ENCODE measurements at regions not wholly inside any gene's neighbourhood (a gene's known extent, or its start where the extent isn't known, plus 50 kb on each side); places are given as distances from the start of the nearest gene placed in this dataset.

DNA sequence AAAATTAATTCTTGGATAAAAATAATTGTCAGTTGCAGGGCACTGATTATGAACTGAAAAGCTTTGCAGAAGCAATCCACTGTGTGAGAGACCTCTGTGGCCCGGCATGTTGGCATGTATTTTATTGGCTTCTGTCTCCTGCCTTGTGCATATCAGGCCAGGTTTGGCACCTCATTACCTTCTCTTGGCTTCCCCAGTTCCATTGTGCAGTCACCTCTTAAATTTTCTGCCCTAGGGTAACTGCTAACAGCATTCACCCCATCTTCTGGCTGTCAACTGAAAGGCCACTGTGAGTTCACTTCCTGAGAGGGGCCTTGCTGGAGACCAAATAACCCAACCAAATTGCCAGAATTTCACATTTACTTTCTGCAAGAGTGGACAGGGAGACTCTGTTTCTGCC is 92.7 kb upstream of the RARB start:
- no peak for DNase-seq

DNA sequence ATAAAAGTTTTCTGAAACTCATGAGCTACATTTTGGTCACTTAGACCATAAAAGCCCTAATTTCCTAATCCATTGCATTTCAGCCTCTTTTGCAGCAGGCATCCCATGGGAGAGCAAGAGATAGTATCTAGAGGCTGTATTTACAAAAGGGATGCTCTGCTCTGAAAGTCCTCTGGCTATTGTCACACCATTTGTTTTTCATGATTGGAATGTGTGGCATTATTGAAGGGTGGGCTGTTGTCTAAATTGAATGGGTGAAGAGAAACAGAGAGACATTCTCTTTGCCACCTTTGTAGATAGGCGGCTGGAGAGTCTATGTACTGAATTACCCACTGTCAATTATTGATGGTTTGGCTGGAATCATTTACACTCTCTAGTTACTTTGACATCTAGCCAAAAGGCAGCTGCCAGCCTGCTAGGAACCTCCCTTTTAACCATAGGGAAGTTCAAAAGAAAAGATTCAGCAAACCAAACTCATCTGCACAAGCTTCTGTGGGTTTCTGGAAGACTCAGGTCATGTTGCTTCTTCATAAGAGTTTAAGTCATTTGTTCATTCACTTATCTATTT is 89.8 kb upstream of the RARB start:
- no peak for DNase-seq

DNA sequence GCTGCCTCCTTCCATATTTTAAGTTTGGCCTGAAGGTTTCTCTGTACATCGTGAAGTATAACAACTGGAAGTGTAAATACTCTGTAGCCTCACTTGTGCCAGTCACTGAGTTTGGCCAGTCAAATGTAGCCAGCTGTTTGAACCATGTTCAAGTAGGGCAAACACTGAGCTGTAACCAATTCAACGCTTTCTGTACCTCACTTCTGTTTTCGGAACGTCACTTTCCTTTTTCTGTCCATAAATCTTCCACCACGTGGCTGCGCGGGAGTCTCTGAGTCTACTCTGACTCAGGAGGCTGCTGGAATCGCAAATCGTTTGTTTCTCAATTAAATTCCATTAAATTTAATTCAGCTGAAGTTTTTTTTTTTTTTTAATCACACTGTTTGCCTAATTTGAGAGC is 88.8 kb upstream of the RARB start:
- no peak for DNase-seq

DNA sequence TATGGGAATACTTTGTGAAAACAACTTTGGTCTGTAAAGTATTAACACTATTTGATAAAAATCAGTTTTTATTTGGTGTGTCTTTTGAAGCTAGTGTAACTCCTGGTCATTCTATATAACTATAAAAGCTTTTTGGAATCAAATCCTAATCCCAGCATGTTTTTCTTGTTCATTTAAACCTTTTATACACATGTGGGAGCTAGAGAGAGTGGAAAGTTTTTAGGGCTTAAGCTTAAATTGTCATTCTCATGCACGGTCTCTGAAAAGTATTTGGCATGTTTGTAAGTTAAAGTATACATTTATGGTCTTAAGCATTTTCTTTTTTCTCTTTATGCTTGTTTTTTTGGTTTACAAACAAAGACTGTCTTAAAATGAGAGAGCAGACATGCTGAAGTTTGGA is 83.4 kb upstream of the RARB start:
- DNase-seq, result no peak

DNA sequence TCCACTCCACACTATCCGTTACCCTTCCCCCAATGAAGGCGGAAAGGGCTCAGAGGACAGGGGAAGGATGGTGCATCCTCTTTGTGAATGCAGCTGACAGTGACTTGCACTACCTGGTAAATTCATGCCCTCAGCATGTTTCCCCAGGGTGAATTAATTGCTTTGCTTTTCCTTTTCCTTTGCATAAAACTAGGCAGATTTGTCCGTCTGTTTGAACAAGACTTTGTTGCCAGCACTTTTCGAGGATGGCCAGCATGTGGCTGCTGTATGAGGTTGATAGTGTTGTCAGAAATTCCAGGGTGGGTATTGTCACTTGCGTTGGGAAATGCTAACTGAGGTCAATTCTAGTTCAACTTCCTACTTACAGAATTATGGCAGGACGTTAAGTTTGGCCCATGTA is 79.0 kb upstream of the RARB start:
- no peak for DNase-seq

DNA sequence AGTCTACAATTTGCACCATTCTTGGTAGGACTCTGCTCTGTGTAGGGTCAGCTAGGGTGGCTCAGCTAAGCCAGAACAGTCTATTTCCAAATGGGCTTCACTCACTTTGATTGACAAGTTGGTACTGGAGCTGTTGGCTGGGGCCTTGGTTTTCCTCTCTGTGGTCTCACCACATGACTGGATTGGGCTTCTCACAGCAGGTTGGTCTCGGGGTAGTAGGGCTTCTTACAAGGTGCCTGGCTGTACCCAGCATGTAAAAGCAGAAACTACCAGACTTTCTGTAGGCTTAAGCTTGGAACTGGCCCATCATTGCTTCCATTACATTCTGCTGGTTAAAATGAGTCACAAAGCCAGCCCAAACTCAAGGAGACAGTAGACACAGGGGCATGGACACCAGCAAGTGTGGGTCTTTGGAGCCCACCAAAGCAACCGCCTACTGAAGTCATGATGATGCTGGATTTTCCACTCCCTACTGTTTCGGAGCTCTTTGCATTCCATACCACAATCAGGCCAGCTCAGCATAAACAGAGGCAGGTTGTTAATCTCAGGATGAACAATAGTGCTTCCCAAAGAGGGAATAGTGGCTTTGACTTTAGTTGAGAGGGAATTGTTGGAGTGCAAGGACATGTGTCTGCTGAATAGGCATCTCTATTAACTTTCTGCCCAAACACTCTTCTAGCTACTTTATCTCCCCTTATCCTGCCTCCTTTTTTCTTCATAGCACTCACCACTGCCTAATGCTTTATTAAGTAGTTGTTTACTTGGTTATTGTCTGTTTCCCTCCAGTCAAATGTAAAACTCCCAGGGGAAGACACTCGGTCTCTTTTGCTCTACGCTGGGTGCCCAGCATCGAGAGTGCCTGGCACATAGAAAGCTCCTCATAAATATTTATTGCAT is 78.0 kb upstream of the RARB start:
- DNase-seq, result no peak

DNA sequence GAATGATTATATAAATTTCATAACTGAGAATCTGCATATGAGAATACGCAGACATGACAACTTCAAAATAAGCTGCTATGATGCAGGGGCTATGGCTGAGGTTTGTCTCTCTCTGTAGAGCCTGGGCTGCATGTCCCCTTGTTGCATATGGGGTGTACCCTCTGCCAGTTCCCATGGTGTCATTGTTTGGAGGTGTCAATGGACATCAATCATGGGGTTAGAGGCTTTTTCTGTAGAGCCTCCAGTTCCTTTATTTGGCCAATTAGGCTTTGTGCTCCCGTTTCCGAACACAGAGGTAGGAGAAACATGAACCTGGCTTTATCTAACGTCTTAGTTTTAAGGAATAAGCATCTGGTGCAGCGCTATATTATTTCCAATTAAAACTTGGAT is 77.3 kb upstream of the RARB start:
- DNase-seq, result no peak

DNA sequence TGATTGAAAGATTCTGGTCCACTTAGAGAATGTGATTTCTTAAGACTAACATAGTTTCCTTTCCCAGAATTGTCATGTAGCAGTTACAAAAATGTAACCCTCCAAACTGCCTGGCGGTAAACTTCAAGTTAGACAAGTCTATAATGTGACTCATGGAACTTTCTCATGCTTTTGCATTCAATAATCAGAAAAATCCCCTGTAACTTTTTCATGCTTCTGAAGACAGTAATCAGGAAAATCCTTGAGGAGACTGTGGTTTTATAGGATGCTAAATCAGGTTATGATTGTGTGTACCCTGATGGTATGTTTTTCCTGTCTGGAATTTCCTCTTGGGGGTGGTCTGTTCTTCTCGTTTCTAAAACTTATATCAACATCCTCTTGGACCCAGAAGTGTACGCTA is 74.0 kb upstream of the RARB start:
- DNase-seq, result no peak

DNA sequence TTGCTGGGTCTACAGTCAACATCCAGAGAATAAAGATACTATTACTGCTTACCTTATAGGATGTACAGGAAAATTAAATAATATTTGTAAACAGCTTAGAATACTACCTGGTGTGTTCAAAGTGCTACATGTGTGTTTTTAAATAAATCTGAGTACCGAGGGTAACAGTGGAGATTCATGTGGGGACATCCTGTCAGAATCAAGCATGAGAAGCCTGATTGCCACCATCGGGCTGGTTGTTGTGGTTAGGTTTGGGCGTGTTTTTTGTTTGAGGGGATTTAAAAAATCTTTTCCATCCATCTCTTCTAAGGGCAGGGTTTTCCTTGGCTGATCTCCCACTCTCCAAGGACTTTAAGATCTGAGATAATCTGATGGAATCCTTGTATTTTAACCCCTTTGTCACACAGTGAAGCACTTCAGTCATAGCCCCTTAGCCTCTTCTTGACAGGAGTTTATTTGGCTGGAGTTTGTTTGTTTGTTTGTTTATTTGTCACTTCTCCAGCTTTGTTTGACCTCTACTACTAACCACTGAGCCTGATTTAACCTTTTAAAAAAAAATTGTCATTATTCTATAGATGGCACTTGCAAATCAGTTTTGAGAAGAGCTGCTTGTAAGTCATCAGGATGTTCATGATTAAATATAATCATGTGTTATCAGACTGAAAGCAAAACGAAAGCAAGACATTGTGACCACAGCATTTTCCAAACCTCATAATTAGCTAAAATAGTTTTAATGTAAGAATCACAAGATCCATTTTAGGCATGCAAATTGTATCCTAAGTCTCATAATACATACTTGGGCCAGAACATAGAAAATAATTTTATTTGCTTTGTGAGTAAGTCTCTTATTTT is 72.8 kb upstream of the RARB start:
- DNase-seq, result no peak

DNA sequence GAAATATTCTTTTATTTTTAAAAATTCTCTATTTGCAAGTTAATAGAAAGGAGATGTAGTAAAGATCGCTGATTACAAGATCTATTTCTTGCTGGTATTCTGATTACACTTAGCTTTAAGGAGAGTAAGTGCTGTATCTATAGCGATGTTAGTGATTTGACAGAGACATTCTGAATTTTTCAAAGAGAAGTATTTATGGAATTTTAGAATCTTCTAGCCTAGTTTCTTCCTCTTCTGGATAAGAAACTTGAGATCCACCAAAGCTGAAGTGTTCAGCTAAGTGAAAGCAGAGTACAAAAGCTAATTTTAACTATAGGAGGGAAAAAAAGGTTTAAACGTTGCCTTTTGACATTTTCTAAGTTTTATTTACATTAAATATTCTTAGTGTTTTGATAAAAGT is 72.1 kb upstream of the RARB start:
- no peak for DNase-seq

DNA sequence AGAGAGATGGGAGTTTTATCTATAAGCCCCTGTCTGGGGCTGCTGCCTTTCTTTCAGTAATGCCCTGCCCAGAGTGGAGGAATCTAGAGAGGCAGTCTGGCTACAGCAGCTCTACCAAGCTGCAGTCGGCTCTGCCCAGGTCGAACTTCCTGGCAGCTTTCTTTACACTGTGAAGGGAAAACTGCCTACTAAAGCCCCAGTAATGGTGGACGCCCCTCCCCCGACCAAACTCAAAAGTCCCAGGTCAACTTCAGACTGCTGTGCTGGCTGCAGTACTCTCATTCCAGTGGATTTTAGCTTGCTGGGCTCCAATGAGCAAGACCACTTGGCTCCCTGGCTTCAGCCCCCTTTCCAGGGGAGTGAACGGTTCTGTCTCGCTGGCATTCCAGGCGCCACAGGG is 65.9 kb upstream of the RARB start:
- DNase-seq, result no peak

DNA sequence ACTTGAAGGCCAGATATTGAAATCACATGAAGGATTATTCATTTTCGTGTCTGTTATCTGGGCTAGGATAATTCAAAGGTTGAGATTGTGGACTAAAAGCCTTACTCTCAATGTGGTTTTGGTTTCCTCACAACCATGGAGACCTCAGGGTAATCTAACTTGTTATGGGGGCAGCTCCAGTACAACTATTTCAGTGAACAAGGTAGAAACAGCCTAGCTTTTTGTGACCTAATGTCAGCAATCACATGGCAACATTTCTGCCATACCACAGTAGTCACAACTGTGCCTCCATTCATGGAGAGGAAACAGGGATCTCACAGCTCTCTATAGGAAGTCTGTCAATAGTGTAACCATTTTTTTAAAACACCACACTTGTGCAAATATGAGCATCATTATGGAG is 62.4 kb upstream of the RARB start:
- DNase-seq, result no peak

DNA sequence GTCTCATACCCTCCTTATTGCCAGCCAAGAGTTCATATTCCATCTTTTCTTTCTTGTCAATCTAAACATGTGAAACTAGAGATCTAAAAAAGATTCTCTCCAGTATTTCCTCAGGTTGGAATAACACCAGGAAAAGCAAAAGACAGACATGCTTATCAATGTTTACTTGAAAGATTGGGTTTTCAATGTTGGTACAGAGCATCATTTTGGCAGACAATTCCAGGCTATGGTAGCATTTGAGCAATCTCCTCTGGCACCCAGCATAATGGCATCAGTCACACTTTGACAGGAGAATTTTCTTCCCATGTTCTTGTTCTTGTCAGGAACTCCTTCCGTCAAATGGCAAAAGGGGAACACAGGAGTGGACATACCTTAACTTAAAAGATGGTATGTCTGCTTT is 61.0 kb upstream of the RARB start:
- DNase-seq, result no peak

DNA sequence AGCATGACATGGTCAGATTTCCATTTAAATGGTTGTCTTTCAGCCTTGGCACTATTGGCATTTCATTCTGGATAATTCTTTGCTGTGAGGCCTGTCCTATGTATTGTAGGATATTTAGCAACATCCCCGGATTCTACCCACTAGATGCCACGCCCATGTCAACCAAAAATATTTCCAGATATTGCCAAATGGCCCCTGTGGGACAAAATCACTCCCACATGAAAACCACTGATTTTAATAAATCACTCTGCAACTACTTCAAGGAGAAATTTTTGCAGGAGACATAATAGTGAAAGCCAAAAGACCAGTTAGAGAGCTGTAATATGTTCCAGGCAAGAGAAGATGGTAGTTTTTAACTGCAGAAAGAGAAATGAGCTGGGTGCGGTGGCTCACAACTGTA is 55.9 kb upstream of the RARB start:
- DNase-seq, result no peak

DNA sequence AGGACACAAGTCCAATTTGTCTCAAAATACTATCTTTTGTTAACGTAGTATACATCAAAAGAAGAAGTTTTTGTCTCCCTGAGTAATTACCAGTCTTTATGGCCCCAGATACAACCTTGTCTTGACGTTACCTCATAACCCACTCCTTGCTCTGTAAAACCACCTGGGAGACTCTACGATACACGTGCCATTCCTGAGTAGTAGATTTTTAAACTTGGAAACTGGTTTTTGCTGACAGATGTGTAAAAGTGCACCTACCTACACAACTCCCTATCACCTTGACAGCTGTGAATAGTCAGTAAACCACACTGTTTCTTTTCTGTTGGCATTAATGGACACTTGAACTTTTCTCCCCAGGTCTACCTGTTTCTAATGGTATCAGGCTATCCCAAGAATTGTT is 51.7 kb upstream of the RARB start:
- no peak for DNase-seq

DNA sequence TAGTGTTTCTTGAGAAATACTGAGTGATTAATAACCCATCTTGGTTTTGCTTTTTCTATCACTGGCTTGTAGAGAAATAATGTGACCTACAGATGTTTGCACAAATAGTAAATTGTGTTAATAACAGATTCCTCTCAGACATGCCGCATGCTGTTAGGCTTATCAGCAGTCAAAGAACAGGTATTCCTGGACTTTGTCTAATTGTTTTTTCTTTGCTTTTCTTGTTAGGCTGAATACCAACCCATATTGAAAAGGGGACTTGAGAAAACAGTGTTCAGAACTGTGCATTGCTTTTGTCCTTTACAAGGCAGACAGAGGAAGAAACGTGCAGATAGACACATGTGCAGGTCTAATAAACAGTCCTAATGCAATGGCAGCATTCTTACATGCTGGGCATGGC is 51.0 kb upstream of the RARB start:
- DNase-seq, result no peak
